ENCODE measurements at regions not wholly inside any gene's neighbourhood (a gene's known extent, or its start where the extent isn't known, plus 50 kb on each side); places are given as distances from the start of the nearest gene placed in this dataset.
"Not testable (repeated sequence)": the region's sequence is repeated elsewhere in the genome, so short reads cannot be mapped to it uniquely, and the experiment has no call there.

- DNase-seq (ENCODE audit: low spot score), result no peak
These were observed 284.0 kb upstream of the PMFBP1 start for GRCh38 chr16:72455743-72456659.

GRCh38 chr16:72453856-72454255 is 281.9 kb upstream of the PMFBP1 start:
- not testable (repeated sequence) for DNase-seq (ENCODE audit: low spot score)

- no peak for DNase-seq (ENCODE audit: low spot score)
These were observed 272.7 kb upstream of the PMFBP1 start for GRCh38 chr16:72444696-72445095.

GRCh38 chr16:72443809-72444208 is 271.9 kb upstream of the PMFBP1 start:
- no peak for DNase-seq (ENCODE audit: low spot score)

- DNase-seq (ENCODE audit: low spot score), result peak; percentile 17
These were observed 270.6 kb upstream of the PMFBP1 start for GRCh38 chr16:72442385-72443158.

- DNase-seq (ENCODE audit: low spot score), result no peak
These were observed 265.9 kb upstream of the PMFBP1 start for GRCh38 chr16:72437891-72438290.

- DNase-seq (ENCODE audit: low spot score), result no peak
These were observed 262.2 kb upstream of the PMFBP1 start for GRCh38 chr16:72434159-72434558.

- no peak for DNase-seq (ENCODE audit: low spot score)
These were observed 258.2 kb upstream of the PMFBP1 start for GRCh38 chr16:72430121-72430520.

- peak; percentile 65 for DNase-seq (ENCODE audit: low spot score)
These were observed 257.7 kb upstream of the PMFBP1 start for GRCh38 chr16:72429671-72430081.

GRCh38 chr16:72428681-72429376 is 256.9 kb upstream of the PMFBP1 start:
- DNase-seq (ENCODE audit: low spot score), result peak; percentile 99

GRCh38 chr16:72427783-72428331 is 255.9 kb upstream of the PMFBP1 start:
- DNase-seq (ENCODE audit: low spot score), result peak; percentile 78

- peak; percentile 85 for DNase-seq (ENCODE audit: low spot score)
These were observed 255.3 kb upstream of the PMFBP1 start for GRCh38 chr16:72427051-72427782.

GRCh38 chr16:72426386-72426785 is 254.4 kb upstream of the PMFBP1 start:
- DNase-seq (ENCODE audit: low spot score), result peak; percentile 70

GRCh38 chr16:72425571-72426341 is 253.8 kb upstream of the PMFBP1 start:
- DNase-seq (ENCODE audit: low spot score), result peak; percentile 86

- DNase-seq (ENCODE audit: low spot score), result peak; percentile 84
These were observed 252.8 kb upstream of the PMFBP1 start for GRCh38 chr16:72424757-72425156.

- no peak for DNase-seq (ENCODE audit: low spot score)
These were observed 250.4 kb upstream of the PMFBP1 start for GRCh38 chr16:72422308-72422897.

- no peak for DNase-seq (ENCODE audit: low spot score)
These were observed 247.7 kb upstream of the PMFBP1 start for GRCh38 chr16:72419638-72420037.

GRCh38 chr16:72415379-72415778 is 243.4 kb upstream of the PMFBP1 start:
- no peak for DNase-seq (ENCODE audit: low spot score)

GRCh38 chr16:72410492-72410891 is 238.5 kb upstream of the PMFBP1 start:
- no peak for DNase-seq (ENCODE audit: low spot score)

GRCh38 chr16:72409423-72409822 is 237.5 kb upstream of the PMFBP1 start:
- no peak for DNase-seq (ENCODE audit: low spot score)

All from pons (tissue), 1 donor.